OCI-LY1 (cell line): ENCODE measurements at regions not wholly inside any gene's neighbourhood (a gene's known extent, or its start where the extent isn't known, plus 50 kb on each side); places are given as distances from the start of the nearest gene placed in this dataset.
A peak's percentile ranks its signal among the peaks of the same experiment; 100 is the strongest.

Experiments
- H2AFZ ChIP-seq: fragments of 200-600 bp; sonication (generic), shearing (Covaris generic); 2 replicates; pipeline ENCODE4 v1.6.0; 2014; ENCODE audit warnings: antibody characterized with exemption, mild to moderate bottlenecking, low read length
- H3F3A ChIP-seq: fragments of 200-600 bp; sonication (generic), shearing (Covaris generic); 2 replicates; pipeline ENCODE4 v1.6.0; 2014; ENCODE audit warnings: mild to moderate bottlenecking, antibody characterized with exemption, low read length, moderate library complexity; ENCODE audit not compliant: insufficient read depth
- H3K27ac ChIP-seq: fragments of 200-600 bp; sonication (generic); 2 replicates; pipeline ENCODE4 v1.5.1; 2014; ENCODE audit warnings: low read length, mixed run types, mild to moderate bottlenecking, low read depth; ENCODE audit not compliant: poor library complexity, severe bottlenecking
- H3K27me3 ChIP-seq: fragments of 200-600 bp; sonication (generic); 2 replicates; pipeline ENCODE4 v1.6.0; 2014; ENCODE audit warnings: antibody characterized with exemption, mild to moderate bottlenecking, low read length, moderate library complexity; ENCODE audit not compliant: insufficient read depth
- H3K36me3 ChIP-seq: fragments of 200-600 bp; sonication (generic); 2 replicates; pipeline ENCODE4 v1.6.1; 2014; ENCODE audit warnings: mild to moderate bottlenecking, antibody characterized with exemption, low read length, moderate library complexity, mixed read lengths; ENCODE audit not compliant: insufficient read depth
- H3K4me1 ChIP-seq: fragments of 200-600 bp; sonication (generic); 2 replicates; pipeline ENCODE4 v1.5.1; 2014; ENCODE audit warnings: mild to moderate bottlenecking, low read length, moderate library complexity; ENCODE audit not compliant: insufficient read depth, severe bottlenecking
- H3K4me2 ChIP-seq: fragments of 200-600 bp; sonication (generic), shearing (Covaris generic); 2 replicates; pipeline ENCODE4 v1.6.1; 2014; ENCODE audit warnings: low read length
- H3K4me3 ChIP-seq: fragments of 200-600 bp; sonication (generic); 2 replicates; pipeline ENCODE4 v1.5.1; 2014; ENCODE audit warnings: low read length, low read depth, mild to moderate bottlenecking, mixed read lengths; ENCODE audit not compliant: poor library complexity, severe bottlenecking
- H3K79me2 ChIP-seq: fragments of 200-600 bp; shearing (Covaris generic); 2 replicates; pipeline ENCODE4 v1.6.1; 2016; ENCODE audit warnings: mixed run types, low read length, mixed read lengths; ENCODE audit not compliant: insufficient read depth
- H3K9ac ChIP-seq: fragments of 200-600 bp; sonication (generic), shearing (Covaris generic); 2 replicates; pipeline ENCODE4 v1.6.1; 2014; ENCODE audit warnings: mild to moderate bottlenecking, low read length, mixed read lengths
- H3K9me2 ChIP-seq: fragments of 200-600 bp; sonication (generic), shearing (Covaris generic); 2 replicates; pipeline ENCODE4 v1.6.1; 2014; ENCODE audit warnings: low read depth, mild to moderate bottlenecking, low read length, mixed read lengths
- H3K9me3 ChIP-seq: fragments of 200-600 bp; shearing (Covaris generic); 2 replicates; pipeline ENCODE4 v1.6.1; 2014; ENCODE audit warnings: low read length, mixed read lengths
- H4K20me1 ChIP-seq: fragments of 200-600 bp; sonication (generic), shearing (Covaris generic); 2 replicates; pipeline ENCODE4 v1.6.0; 2016; ENCODE audit warnings: mild to moderate bottlenecking, low read length; ENCODE audit not compliant: insufficient read depth
- EZH2 ChIP-seq: fragments of 200-600 bp; sonication (generic), shearing (Covaris generic); IDR thresholded peaks from 2 replicates; pipeline ENCODE4 v1.8.0; 2017; ENCODE audit warnings: borderline replicate concordance, mixed run types, mild to moderate bottlenecking, antibody characterized with exemption, low read length, moderate library complexity, mixed read lengths
- TF ChIP-seq, protein P1 (sequence below): fragments of 200-600 bp; sonication (generic), shearing (Covaris generic); IDR thresholded peaks from 2 replicates; pipeline ENCODE4 v1.5.1; 2017; ENCODE audit warnings: mild to moderate bottlenecking, antibody characterized with exemption, low read length, moderate library complexity, mixed read lengths

DNA sequence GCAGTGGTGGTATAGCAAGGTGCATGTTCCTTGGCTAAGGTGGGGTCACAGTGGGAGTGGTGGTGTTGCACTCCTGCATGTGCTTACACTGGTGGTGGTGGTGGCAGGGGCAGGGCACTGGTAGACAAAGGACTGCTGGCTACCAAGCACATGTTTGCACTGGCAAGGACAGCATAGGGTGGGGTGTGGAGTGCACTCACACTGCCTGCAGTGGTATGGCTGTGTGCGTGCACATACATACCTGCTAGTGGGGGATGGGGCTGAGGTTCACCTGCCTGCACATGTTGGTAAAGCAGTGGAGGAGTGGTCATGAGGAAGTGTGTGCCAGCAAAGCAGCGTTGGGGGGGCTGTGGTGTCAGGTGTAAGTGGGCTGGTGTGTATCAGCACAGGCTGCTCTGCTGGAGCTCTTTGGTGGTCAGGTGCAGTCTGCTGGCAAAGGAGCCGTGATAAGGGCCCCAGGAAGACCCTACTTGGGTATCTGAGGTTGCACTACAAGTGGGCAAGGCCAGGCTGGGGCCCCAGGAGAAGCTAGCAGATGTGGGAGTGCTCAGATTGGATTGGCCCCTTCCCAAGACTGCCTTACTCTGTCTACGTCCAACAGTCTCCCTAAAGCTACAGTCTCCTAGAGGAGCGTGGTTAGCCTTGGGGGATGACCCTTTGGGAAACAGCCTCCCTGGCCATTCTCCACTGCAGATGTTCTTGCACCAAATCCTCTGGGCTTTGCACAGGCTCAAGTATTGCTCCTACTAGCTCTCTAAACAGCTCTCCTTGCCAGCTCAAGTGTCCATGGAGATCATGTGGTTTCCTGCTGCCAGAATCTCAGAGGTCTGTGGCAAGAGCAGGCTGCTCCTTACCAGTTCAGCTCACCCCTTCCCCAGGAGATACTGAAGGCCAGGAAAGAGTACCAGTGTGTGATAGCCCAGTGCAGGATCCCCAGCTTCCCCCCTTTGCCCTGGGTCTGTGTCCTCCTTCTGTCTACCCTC, 486.3 kb upstream of the PABPC4L start:
- Histone ChIP-seq H3K9me2 (no peaks in the 10 kb centered on the region), H3K4me3 (no peak overlapping the region), H3K4me2 (no peak overlapping the region), H2AFZ (no peak overlapping the region), H3K9ac (no peak overlapping the region), H3K27me3 (no peaks in the 10 kb centered on the region), H4K20me1 (no peaks in the 10 kb centered on the region), H3F3A (no peaks in the 10 kb centered on the region), H3K27ac (no peak overlapping the region), H3K36me3 (no peaks in the 10 kb centered on the region), H3K79me2 (no peaks in the 10 kb centered on the region), H3K4me1 (no peaks in the 10 kb centered on the region), H3K9me3 (no peaks in the 10 kb centered on the region)
- TF ChIP-seq, protein P1, sequence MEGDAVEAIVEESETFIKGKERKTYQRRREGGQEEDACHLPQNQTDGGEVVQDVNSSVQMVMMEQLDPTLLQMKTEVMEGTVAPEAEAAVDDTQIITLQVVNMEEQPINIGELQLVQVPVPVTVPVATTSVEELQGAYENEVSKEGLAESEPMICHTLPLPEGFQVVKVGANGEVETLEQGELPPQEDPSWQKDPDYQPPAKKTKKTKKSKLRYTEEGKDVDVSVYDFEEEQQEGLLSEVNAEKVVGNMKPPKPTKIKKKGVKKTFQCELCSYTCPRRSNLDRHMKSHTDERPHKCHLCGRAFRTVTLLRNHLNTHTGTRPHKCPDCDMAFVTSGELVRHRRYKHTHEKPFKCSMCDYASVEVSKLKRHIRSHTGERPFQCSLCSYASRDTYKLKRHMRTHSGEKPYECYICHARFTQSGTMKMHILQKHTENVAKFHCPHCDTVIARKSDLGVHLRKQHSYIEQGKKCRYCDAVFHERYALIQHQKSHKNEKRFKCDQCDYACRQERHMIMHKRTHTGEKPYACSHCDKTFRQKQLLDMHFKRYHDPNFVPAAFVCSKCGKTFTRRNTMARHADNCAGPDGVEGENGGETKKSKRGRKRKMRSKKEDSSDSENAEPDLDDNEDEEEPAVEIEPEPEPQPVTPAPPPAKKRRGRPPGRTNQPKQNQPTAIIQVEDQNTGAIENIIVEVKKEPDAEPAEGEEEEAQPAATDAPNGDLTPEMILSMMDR: no peak
- no peak for TF ChIP-seq EZH2

DNA sequence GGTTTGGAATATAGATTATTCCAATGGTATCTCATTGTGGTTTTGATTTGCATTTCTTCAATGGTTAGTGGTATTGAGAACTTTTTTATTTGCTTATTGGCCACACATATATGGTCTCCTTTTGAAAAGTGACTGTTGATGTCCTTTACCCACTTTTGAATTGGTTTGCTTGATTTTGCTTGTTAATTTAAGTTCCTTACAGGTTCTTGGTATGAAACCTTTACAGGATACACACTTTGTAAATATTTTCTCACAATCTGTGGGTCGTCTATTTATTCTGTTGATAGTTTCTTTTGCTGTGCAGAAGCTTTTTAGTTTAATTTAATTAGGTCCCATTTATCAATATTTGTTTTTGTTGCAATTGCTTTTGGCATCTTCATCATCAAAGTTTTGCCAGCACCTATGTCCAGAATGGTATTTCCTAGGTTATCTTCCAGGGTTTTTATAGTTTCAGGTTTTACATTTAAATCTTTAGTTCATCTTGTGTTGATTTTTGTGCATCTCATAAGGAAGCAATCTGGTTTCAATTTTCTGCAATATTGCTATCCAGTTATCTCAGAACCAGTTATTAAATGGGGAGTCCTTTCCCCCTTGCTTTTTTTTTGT, 475.7 kb upstream of the PABPC4L start:
- TF ChIP-seq EZH2: no peak
- TF ChIP-seq, protein P1: no peak
- no peak overlapping the region for H3K27ac ChIP-seq
- H2AFZ ChIP-seq: no peak overlapping the region
- H3K4me1 ChIP-seq: no peaks in the 10 kb centered on the region
- no peaks in the 10 kb centered on the region for H3K27me3 ChIP-seq
- no peak overlapping the region for H3K4me3 ChIP-seq
- no peaks in the 10 kb centered on the region for H3F3A ChIP-seq
- H3K9me2 ChIP-seq: no peaks in the 10 kb centered on the region
- H3K4me2 ChIP-seq: no peak overlapping the region
- H3K36me3 ChIP-seq: no peaks in the 10 kb centered on the region
- H3K9ac ChIP-seq: no peak overlapping the region
- no peaks in the 10 kb centered on the region for H3K79me2 ChIP-seq
- H3K9me3 ChIP-seq: no peaks in the 10 kb centered on the region; the same call in 1 of the 2 replicates
- H4K20me1 ChIP-seq: no peaks in the 10 kb centered on the region

DNA sequence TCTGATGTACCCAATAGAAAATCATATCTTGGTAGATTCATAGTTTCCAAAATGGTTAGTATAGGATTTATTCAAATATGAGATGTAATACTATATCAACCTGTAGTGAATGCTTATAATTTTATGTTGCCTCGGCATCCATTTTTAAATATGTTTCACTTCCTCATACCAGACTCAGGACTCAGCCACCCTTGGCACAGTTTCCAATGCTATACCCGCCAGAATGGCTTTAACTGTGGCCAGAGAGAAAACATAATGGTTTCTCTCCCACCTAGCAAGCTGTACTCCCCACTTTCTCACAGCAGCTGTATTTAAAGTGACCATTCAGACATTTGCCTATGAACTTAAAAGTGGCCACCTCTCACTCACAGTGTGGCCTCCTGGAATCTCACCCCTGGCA, 466.6 kb upstream of the PABPC4L start:
- Histone ChIP-seq H2AFZ (0 out of 2 replicates have a peak overlapping the region, but pooled peaks have one; percentile 4), H3K4me3 (peak overlapping the region; percentile 4)

More for the DNA sequence above, 466.6 kb upstream of the PABPC4L start:
- TF ChIP-seq EZH2: no peak
- TF ChIP-seq, protein P1: no peak
- no peaks in the 10 kb centered on the region for H3K27me3 ChIP-seq
- no peaks in the 10 kb centered on the region for H3K9me2 ChIP-seq
- no peaks in the 10 kb centered on the region for H3K36me3 ChIP-seq
- no peak overlapping the region for H3K9ac ChIP-seq
- peaks cover 11% of the 10 kb centered on the region; the same call in 1 of the 2 replicates for H3K9me3 ChIP-seq
- H3K27ac ChIP-seq: peak overlapping the region; percentile 70
- no peaks in the 10 kb centered on the region for H4K20me1 ChIP-seq
- no peaks in the 10 kb centered on the region for H3F3A ChIP-seq
- H3K79me2 ChIP-seq: no peaks in the 10 kb centered on the region
- peak overlapping the region; percentile 48 for H3K4me2 ChIP-seq
- H3K4me1 ChIP-seq: peaks cover 15% of the 10 kb centered on the region
